Activated effector memory CD4-positive, alpha-beta T cell treated with Interleukin-2 at 50 U/mL for 16 hours (primary cell): ENCODE measurements at regions not wholly inside any gene's neighbourhood (a gene's known extent, or its start where the extent isn't known, plus 50 kb on each side); places are given as distances from the start of the nearest gene placed in this dataset.
A peak's percentile ranks its signal among the peaks of the same experiment; 100 is the strongest.
"Not testable (repeated sequence)": the region's sequence is repeated elsewhere in the genome, so short reads cannot be mapped to it uniquely, and the experiment has no call there.

Experiments
- DNase-seq: peaks from one replicate; pipeline ENCODE4 v3.0.0-alpha.2; 2020

GRCh38 chr7:159207393-159207792, 62.7 kb upstream of the VIPR2 start:
- DNase-seq: no peak

- DNase-seq: no peak
These were observed 61.2 kb upstream of the VIPR2 start for GRCh38 chr7:159205833-159206232.

DNA sequence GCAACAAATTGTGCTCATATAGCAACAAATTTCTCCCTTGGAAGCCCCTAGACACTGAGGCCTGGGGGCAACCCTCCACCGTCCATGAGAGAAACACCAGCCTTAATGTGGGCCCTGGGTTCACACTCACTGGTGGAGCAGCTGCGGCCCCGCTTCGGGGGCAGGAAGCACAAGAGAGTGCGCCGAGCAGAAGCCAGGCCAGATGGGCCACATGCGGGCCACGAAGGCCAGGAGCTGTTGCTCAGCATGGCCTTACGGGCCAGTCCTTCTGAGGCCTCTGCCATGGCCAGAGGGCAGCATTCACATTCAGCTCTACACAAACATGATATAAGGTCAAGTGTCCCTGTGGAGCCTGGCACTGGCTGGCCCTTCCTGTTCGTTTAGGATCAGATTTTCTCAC, 60.0 kb upstream of the VIPR2 start:
- no peak for DNase-seq

GRCh38 chr7:159203253-159203652, 58.6 kb upstream of the VIPR2 start:
- DNase-seq: not testable (repeated sequence)

GRCh38 chr7:159201722-159202330, 57.2 kb upstream of the VIPR2 start:
- no peak for DNase-seq

- no peak for DNase-seq
These were observed 55.8 kb upstream of the VIPR2 start for GRCh38 chr7:159200421-159200820.

DNA sequence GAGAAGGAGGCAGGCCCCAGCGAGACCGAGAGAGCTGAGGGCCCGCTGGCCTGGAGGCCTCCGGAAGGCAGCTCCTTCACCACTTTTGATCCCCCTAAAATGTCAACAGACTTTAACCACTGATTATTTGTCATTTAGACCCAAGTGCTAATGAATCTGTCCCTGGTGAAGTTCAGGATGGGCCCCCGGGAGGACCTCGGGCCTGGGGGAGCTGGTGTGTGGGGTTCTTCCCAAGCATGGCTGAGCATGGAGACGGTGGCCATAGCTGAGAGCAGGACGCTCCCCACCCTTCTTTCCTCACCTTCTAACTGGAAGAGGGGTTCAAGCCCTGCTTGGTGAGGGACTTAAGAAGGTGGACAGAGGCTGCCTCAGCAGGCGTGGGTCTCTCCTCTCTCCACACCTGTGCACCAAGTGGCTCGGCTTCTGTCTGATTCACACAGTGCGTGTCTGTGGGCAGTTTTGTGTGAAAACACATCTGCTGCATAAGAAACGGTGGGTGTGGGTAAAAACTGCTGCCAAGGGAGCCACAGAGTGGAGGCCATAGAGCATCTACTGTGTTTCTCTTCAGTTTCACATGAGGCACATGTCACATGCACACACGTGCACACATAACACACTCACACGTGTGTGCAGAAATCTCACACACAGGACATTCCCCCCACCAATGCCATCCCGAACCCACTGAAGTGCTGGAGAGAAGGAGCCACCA, 53.5 kb upstream of the VIPR2 start:
- no peak for DNase-seq

GRCh38 chr7:159197066-159197975, 52.7 kb upstream of the VIPR2 start:
- DNase-seq: peak; percentile 24

GRCh38 chr7:159196584-159196983, 51.9 kb upstream of the VIPR2 start:
- DNase-seq: no peak

- DNase-seq: no peak
These were observed 51.3 kb upstream of the VIPR2 start for GRCh38 chr7:159195946-159196345.
